ENCODE measurements at regions not wholly inside any gene's neighbourhood (a gene's known extent, or its start where the extent isn't known, plus 50 kb on each side); places are given as distances from the start of the nearest gene placed in this dataset.

DNA sequence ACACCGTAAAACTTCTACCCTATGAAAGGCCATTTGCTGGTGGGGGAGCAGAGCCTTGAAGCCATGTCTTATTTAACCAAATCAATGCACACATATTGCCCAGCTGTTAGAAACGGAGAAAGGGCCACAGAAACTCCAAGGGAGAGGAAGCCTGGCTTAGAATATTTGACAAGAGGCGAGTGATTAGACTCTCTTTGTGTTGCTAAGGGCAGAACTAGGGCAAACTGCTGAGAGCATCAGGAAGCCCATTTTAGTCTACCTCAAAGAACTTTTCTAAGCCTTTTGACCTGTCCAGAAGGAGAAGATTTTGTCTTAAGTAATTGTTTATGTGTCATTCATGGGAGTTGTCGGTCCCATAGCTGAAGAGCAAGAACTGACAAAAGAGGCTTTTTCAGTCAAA, 54.4 kb upstream of the CELF4 start:
- in situ Hi-C loops (cut with MboI; ENCODE audit: low pct_unique_long_range_greater_than_20kb, low sequenced_read_pairs): no loop called here
- DNase-seq: no peak

DNA sequence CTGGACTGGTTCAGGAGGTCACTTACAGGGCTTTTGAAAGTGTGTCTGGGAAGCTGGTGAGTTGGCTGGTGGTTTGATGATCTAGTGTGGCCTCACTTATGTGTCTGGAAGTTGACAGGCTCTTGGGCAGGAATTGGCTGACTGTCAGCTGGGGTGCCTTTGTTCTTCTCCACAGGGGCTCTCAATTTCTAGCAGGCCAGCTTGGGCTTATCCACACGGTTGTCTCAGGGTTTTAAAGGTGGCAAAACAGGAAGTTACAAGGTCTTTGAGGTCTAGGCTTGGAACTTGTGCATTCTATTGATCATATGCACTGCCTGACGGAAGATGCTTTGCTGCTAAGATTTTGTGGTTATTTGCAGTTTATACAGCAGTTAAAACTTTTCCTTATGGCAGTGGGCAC, 52.0 kb upstream of the CELF4 start:
- DNase-seq: no peak
- in situ Hi-C loops (cut with MboI; ENCODE audit: low pct_unique_long_range_greater_than_20kb, low sequenced_read_pairs): no loop called here
